ENCODE measurements at regions not wholly inside any gene's neighbourhood (a gene's known extent, or its start where the extent isn't known, plus 50 kb on each side); places are given as distances from the start of the nearest gene placed in this dataset.

- H3K4me1 ChIP-seq = peaks cover 9 to 43% (median 36%) of the 10 kb centered on the region in 10 experiments; a peak in 19 of 20 replicates
- H3K9me3 ChIP-seq (replicated peaks in 1 of 11) = no peaks in the 10 kb centered on the region
- 0 out of 22 replicates have a peak overlapping the region, but pooled peaks of 2 of the 11 experiments have one; percentile 6 to 25 for H3K9ac ChIP-seq
- peaks cover 0 to 4% (median 0%) of the 10 kb centered on the region in 11 experiments; a peak in 1 of 22 replicates for H4K20me1 ChIP-seq
- H3K36me3 ChIP-seq = no peaks in the 10 kb centered on the region
- H3K4me3 ChIP-seq = no peak overlapping the region
- H3K27ac ChIP-seq = no peak overlapping the region
- H3K27me3 ChIP-seq = no peaks in the 10 kb centered on the region
- H3K4me2 ChIP-seq = peak overlapping the region in 8 of 11 experiments; percentile 24 to 79 (median 42); a peak in 13 of 22 replicates
- no peak for TF ChIP-seq Cebpa-rat (IDR thresholded peaks at IDR 0.05)
Measured at GRCh38 chr2:41869542-41870264, 178.1 kb upstream of the PKDCC start.

DNA sequence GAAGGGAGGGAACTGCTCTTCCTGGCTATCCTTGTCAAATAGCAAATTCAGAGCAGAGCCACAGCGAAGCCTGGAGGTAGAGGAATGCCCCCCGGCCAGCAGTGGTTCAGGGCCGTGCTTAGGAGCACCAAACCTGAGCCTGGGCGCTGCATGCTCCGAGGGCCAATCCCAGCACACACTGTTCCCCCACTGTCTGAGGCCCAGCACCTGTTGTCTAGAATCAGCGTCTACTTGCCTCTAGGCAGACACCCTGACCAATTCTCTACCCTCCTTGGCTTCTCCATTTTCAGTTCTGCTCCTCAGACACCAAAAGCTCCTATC, 177.6 kb upstream of the PKDCC start:
- peaks cover 0 to 4% (median 0%) of the 10 kb centered on the region in 11 experiments; a peak in 1 of 22 replicates for H4K20me1 ChIP-seq
- H3K4me3 ChIP-seq = no peak overlapping the region
- no peaks in the 10 kb centered on the region for H3K9me3 ChIP-seq (replicated peaks in 1 of 11)
- H3K4me1 ChIP-seq = peaks cover 9 to 43% (median 36%) of the 10 kb centered on the region in 10 experiments; a peak in 19 of 20 replicates
- peak overlapping the region in 8 of 11 experiments; percentile 24 to 79 (median 42); a peak in 13 of 22 replicates for H3K4me2 ChIP-seq
- no peak for TF ChIP-seq Cebpa-rat (IDR thresholded peaks at IDR 0.05)
- no peak overlapping the region for H3K27ac ChIP-seq
- no peaks in the 10 kb centered on the region for H3K36me3 ChIP-seq
- H3K27me3 ChIP-seq = no peaks in the 10 kb centered on the region
- H3K9ac ChIP-seq = 0 out of 22 replicates have a peak overlapping the region, but pooled peaks of 2 of the 11 experiments have one; percentile 6 to 25

DNA sequence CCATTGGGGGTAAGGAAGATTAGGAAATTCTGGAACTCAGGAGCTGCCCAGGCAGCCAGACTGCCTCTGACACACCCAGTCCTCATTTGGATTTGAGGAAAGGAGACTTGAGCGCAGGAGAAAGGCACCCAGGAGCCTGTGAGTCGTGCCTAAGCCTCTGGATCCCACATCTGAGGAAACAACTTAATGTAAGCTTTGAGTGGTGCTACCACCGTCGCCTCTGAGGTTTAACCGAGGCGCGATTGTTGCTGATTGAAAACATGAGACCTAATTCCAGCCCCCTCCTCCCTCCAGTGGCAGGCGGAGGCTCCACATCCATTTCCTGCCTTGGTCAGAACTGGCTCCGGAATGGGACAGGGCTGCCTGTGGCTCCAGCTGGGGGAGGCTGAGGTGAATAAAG, 176.7 kb upstream of the PKDCC start:
- Histone ChIP-seq H3K4me1 (peaks cover 9 to 43% (median 36%) of the 10 kb centered on the region in 10 experiments; a peak in 19 of 20 replicates), H3K4me2 (peak overlapping the region in 7 of 11 experiments; percentile 18 to 82 (median 68); a peak in 12 of 22 replicates), H3K36me3 (no peaks in the 10 kb centered on the region), H3K27ac (no peak overlapping the region), H3K9me3 (replicated peaks in 1 of 11) (no peaks in the 10 kb centered on the region), H3K4me3 (no peak overlapping the region), H3K27me3 (no peaks in the 10 kb centered on the region), H4K20me1 (peaks cover 0 to 4% (median 0%) of the 10 kb centered on the region in 11 experiments; a peak in 1 of 22 replicates), H3K9ac (no peak overlapping the region)
- TF ChIP-seq Cebpa-rat (IDR thresholded peaks at IDR 0.05) = no peak

- Histone ChIP-seq H3K36me3 (no peaks in the 10 kb centered on the region), H3K4me1 (peaks cover 9 to 47% (median 39%) of the 10 kb centered on the region in 10 experiments; a peak in 19 of 20 replicates), H3K27ac (no peak overlapping the region), H3K4me2 (peak overlapping the region; percentile 21 to 82 (median 68); a peak in 21 of 22 replicates), H4K20me1 (peaks cover 0 to 4% (median 0%) of the 10 kb centered on the region in 11 experiments; a peak in 1 of 22 replicates), H3K4me3 (no peak overlapping the region), H3K9ac (peak overlapping the region in 1 of 11 experiments; percentile 7; a peak in 1 of 22 replicates), H3K27me3 (no peaks in the 10 kb centered on the region), H3K9me3 (replicated peaks in 1 of 11) (no peaks in the 10 kb centered on the region)
- no peak for TF ChIP-seq Cebpa-rat (IDR thresholded peaks at IDR 0.05)
Measured at GRCh38 chr2:41872646-41873045, 175.2 kb upstream of the PKDCC start.

- H3K4me3 ChIP-seq = no peak overlapping the region
- H4K20me1 ChIP-seq = peaks cover 0 to 4% (median 0%) of the 10 kb centered on the region in 11 experiments; a peak in 1 of 22 replicates
- H3K27ac ChIP-seq = no peak overlapping the region
- H3K36me3 ChIP-seq = no peaks in the 10 kb centered on the region
- no peak for TF ChIP-seq Cebpa-rat (IDR thresholded peaks at IDR 0.05)
- H3K9me3 ChIP-seq (replicated peaks in 1 of 11) = no peaks in the 10 kb centered on the region
- no peak overlapping the region for H3K9ac ChIP-seq
- H3K4me2 ChIP-seq = peak overlapping the region in 10 of 11 experiments; percentile 44 to 82 (median 69); a peak in 20 of 22 replicates
- no peaks in the 10 kb centered on the region for H3K27me3 ChIP-seq
- peaks cover 15 to 54% (median 46%) of the 10 kb centered on the region in 10 experiments for H3K4me1 ChIP-seq
Measured at GRCh38 chr2:41873102-41874031, 174.5 kb upstream of the PKDCC start.

DNA sequence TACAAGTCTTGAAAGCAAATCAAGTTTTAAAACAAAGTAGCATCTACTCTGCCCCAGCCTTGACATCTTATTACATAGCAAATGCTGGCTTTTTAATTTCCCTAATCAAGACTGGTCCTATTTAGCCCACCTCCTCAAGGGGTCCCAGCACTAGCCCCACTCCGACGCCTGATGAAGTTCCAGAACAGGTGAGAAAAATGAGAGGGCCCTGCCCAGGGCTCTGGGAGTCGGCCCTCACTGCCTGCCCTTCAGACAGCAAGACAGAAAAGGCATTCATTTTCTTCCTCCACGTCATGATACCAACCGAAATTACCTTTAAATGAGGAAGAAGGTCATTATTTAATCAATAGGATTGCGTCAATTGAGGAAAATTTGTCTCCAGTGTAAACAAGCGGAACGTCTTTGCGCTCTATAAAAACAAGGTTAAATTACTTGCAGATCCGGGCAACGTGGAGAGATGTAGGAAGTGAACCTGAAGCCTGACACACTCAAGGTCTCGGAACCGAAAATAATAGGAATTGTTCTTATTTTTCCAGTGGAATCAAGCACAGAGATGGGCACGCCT, 170.6 kb upstream of the PKDCC start:
- no peak for TF ChIP-seq Cebpa-rat (IDR thresholded peaks at IDR 0.05)
- peak overlapping the region in 6 of 11 experiments; percentile 74 to 91 (median 82); a peak in 7 of 22 replicates for H3K4me2 ChIP-seq
- no peak overlapping the region for H3K27ac ChIP-seq
- H3K4me1 ChIP-seq = peaks cover 38 to 59% (median 51%) of the 10 kb centered on the region in 10 experiments
- no peaks in the 10 kb centered on the region for H3K36me3 ChIP-seq
- H4K20me1 ChIP-seq = no peaks in the 10 kb centered on the region; a peak in 1 of 22 replicates
- H3K27me3 ChIP-seq = no peaks in the 10 kb centered on the region
- no peak overlapping the region for H3K9ac ChIP-seq
- peaks cover 0 to 5% (median 0%) of the 10 kb centered on the region in 11 experiments; a peak in 1 of 22 replicates for H3K9me3 ChIP-seq (replicated peaks in 1 of 11)
- no peak overlapping the region for H3K4me3 ChIP-seq

DNA sequence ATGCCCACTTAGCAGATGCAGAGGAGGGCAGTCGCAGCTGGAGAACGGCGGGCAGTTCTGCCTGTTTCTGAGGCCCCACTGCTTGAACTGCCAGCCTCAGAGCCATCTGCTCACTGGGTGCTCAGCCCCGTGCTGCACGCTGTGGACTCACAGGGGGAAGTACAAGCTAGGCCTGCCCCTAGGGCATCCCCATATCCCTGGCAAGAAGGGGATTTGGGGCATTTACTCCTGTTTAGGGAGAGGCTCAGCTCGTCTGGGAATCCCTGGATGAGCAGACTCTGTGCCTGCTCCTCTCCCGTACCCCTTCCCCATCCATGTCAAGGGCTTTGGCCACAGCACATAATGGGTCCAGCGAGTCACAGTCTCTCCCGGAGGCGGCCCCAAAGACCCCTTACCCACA, 169.8 kb upstream of the PKDCC start:
- no peaks in the 10 kb centered on the region for H3K36me3 ChIP-seq
- TF ChIP-seq Cebpa-rat (IDR thresholded peaks at IDR 0.05) = no peak
- peaks cover 29 to 50% (median 43%) of the 10 kb centered on the region in 10 experiments for H3K4me1 ChIP-seq
- H3K27ac ChIP-seq = no peak overlapping the region
- H3K9me3 ChIP-seq (replicated peaks in 1 of 11) = peaks cover 0 to 5% (median 0%) of the 10 kb centered on the region in 11 experiments; a peak in 1 of 22 replicates
- no peaks in the 10 kb centered on the region; a peak in 1 of 22 replicates for H4K20me1 ChIP-seq
- H3K4me3 ChIP-seq = no peak overlapping the region
- H3K27me3 ChIP-seq = no peaks in the 10 kb centered on the region
- H3K9ac ChIP-seq = peak overlapping the region in 1 of 11 experiments; percentile 19; a peak in 1 of 22 replicates
- H3K4me2 ChIP-seq = peak overlapping the region; percentile 31 to 91 (median 76)

DNA sequence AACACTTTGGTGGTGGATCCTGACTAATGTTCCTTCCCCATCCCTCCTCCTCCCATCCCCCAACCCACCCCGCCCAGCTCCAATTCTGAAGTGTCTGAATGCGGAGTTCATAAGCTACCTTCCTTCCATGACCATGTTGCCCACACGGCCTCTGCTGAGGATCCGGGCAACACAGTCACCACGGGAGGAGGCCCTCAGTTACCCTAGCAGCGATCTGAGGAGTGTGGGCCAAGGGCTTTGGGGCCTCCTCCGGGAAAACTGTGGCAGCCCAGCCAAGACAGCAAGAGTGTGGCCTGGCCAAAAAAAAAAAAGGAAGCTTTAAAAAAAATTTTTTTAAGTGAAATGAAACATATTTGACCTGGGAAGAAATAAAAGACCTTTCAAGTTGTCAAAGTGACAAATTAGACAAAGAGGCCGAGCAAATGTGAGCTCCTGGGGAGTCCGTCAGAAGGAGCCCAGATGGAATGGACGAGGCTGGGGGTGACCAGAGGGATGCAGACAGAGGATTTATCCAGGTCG, 169.0 kb upstream of the PKDCC start:
- Histone ChIP-seq H3K36me3 (no peaks in the 10 kb centered on the region), H3K27ac (peak overlapping the region in 3 of 11 experiments; percentile 8 to 27 (median 15); a peak in 2 of 22 replicates), H3K9me3 (replicated peaks in 1 of 11) (peaks cover 0 to 5% (median 0%) of the 10 kb centered on the region in 11 experiments; a peak in 2 of 22 replicates), H4K20me1 (no peaks in the 10 kb centered on the region; a peak in 1 of 22 replicates), H3K4me1 (peaks cover 29 to 43% (median 37%) of the 10 kb centered on the region in 10 experiments), H3K9ac (peak overlapping the region in 6 of 11 experiments; percentile 23 to 48 (median 35); a peak in 7 of 22 replicates), H3K4me2 (peak overlapping the region; percentile 40 to 91 (median 76)), H3K27me3 (no peaks in the 10 kb centered on the region), H3K4me3 (no peak overlapping the region)
- no peak for TF ChIP-seq Cebpa-rat (IDR thresholded peaks at IDR 0.05)
